Sigmoid colon (tissue), 6 donors: ENCODE measurements at regions not wholly inside any gene's neighbourhood (a gene's known extent, or its start where the extent isn't known, plus 50 kb on each side); places are given as distances from the start of the nearest gene placed in this dataset.

Experiments used
- DNase-seq: peaks from one replicate; pipeline ENCODE4 v3.0.0-alpha.2; 2019
- H3K27ac ChIP-seq, 4 donors: fragments of 200-600 bp; sonication (generic); one replicate each; pipeline ENCODE4 v1.5.1; 2016 to 2019; ENCODE audit warnings: mild to moderate bottlenecking in 1 of 4
- H3K27me3 ChIP-seq, 3 donors: fragments of 200-600 bp; sonication (generic); one replicate each; pipeline ENCODE4 v1.5.1; 2019; ENCODE audit warnings: mild to moderate bottlenecking in 1 of 3
- H3K36me3 ChIP-seq, 4 donors: fragments of 200-600 bp; sonication (generic); one replicate each; pipeline ENCODE4 v1.5.1; 2016 to 2019
- H3K4me1 ChIP-seq, 4 donors: fragments of 200-600 bp; sonication (generic); one replicate each; pipeline ENCODE4 v1.5.1; 2017 to 2019
- H3K4me3 ChIP-seq, 4 donors: fragments of 200-600 bp; sonication (generic); one replicate each; pipeline ENCODE4 v1.5.1; 2017 to 2019; ENCODE audit warnings: mild to moderate bottlenecking in 2 of 4, moderate library complexity in 1 of 4
- H3K9me3 ChIP-seq, 4 donors: fragments of 200-600 bp in 3 of 4; sonication (generic) in 3 of 4; one replicate each; pipeline versions ENCODE4 v1.5.1 to v1.6.1; 2013 to 2019
- CTCF ChIP-seq, 4 experiments: fragments of 450-650 bp in 3 of 4; fragments of 200-600 bp in 1 of 4; IDR thresholded peaks; one replicate each; pipeline ENCODE4 v1.5.1; 2016 to 2019; ENCODE audit warnings: antibody characterized with exemption in 4 of 4, mild to moderate bottlenecking in 3 of 4, moderate library complexity in 2 of 4
- EP300 ChIP-seq, 4 donors: sonication (generic); formaldehyde crosslinking; IDR thresholded peaks; one replicate each; pipeline ENCODE4 v1.6.1; 2017; ENCODE audit warnings: antibody characterized with exemption in 4 of 4
- POLR2A ChIP-seq, 2 donors: fragments of 450-650 bp; IDR thresholded peaks; one replicate each; pipeline ENCODE4 v1.6.1; 2016; ENCODE audit warnings: antibody characterized with exemption in 2 of 2, mild to moderate bottlenecking in 2 of 2, moderate library complexity in 2 of 2
- POLR2AphosphoS5 ChIP-seq, 4 donors: sonication (generic); formaldehyde crosslinking; IDR thresholded peaks; one replicate each; pipeline ENCODE4 v1.6.1; 2017; ENCODE audit warnings: antibody characterized with exemption in 4 of 4
- WGBS, 2 donors: extraction: QIAGEN DNeasy Blood & Tissue Kit; methylation state at CpG; one replicate each; pipeline ENCODE4 v1.1.7; 2013; 5-methylcytosine and 5-hydroxymethylcytosine counted together
- intact Hi-C: fragments of 100-400 bp; cut with DNase I; formaldehyde crosslinking; loops from one replicate; pipeline ENCODE4 v1.15.1; 2023
- donor health status: healthy with polysubstance abuse.
- donor health status: healthy.

- H3K4me3 ChIP-seq: no peak overlapping the region
- no peak for DNase-seq
- no peaks in the 10 kb centered on the region for H3K9me3 ChIP-seq
- H3K27ac ChIP-seq: no peak overlapping the region
- TF ChIP-seq CTCF (IDR thresholded peaks at IDR 0.05): no peak
- no peak for TF ChIP-seq POLR2A (IDR thresholded peaks at IDR 0.05)
- TF ChIP-seq EP300 (IDR thresholded peaks at IDR 0.05): no peak
- no peak for TF ChIP-seq POLR2AphosphoS5 (IDR thresholded peaks at IDR 0.05)
- no peaks in the 10 kb centered on the region for H3K36me3 ChIP-seq
- intact Hi-C loops: no loop called here
- peaks cover 0 to 6% (median 0%) of the 10 kb centered on the region in 3 donors for H3K27me3 ChIP-seq
- H3K4me1 ChIP-seq: no peaks in the 10 kb centered on the region
- WGBS, 2 donors: 40 to 45% methylated on average over 17 of the region's 17 CpGs
Observed at GRCh38 chr10:130924138-130924819, 387.2 kb downstream of the TCERG1L start.

GRCh38 chr10:130926442-130926841, 385.1 kb downstream of the TCERG1L start:
- peaks cover 0 to 3% (median 1%) of the 10 kb centered on the region in 4 donors for H3K4me1 ChIP-seq
- DNase-seq: no peak
- TF ChIP-seq CTCF (IDR thresholded peaks at IDR 0.05): no peak
- no peak for TF ChIP-seq POLR2A (IDR thresholded peaks at IDR 0.05)
- TF ChIP-seq EP300 (IDR thresholded peaks at IDR 0.05): no peak
- no peak for TF ChIP-seq POLR2AphosphoS5 (IDR thresholded peaks at IDR 0.05)
- H3K27ac ChIP-seq: no peak overlapping the region
- H3K27me3 ChIP-seq: peaks cover 0 to 6% (median 0%) of the 10 kb centered on the region in 3 donors
- WGBS, 2 donors: 84 to 93% methylated on average over 1 of the region's 1 CpG
- intact Hi-C loops: no loop called here
- no peak overlapping the region for H3K4me3 ChIP-seq
- H3K36me3 ChIP-seq: no peaks in the 10 kb centered on the region
- no peaks in the 10 kb centered on the region for H3K9me3 ChIP-seq

GRCh38 chr10:130927157-130927556, 384.4 kb downstream of the TCERG1L start:
- peaks cover 0 to 10% (median 5%) of the 10 kb centered on the region in 4 donors for H3K4me1 ChIP-seq
- H3K27ac ChIP-seq: no peak overlapping the region
- TF ChIP-seq EP300 (IDR thresholded peaks at IDR 0.05) (no peak), CTCF (IDR thresholded peaks at IDR 0.05) (no peak), POLR2A (IDR thresholded peaks at IDR 0.05) (no peak), POLR2AphosphoS5 (IDR thresholded peaks at IDR 0.05) (no peak)
- H3K4me3 ChIP-seq: no peak overlapping the region
- 69 to 70% methylated on average over 4 of the region's 4 CpGs for WGBS, 2 donors
- intact Hi-C loops: no loop called here
- no peaks in the 10 kb centered on the region for H3K9me3 ChIP-seq
- no peak for DNase-seq
- no peaks in the 10 kb centered on the region for H3K36me3 ChIP-seq
- peaks cover 0 to 6% (median 0%) of the 10 kb centered on the region in 3 donors for H3K27me3 ChIP-seq

- TF ChIP-seq EP300 (IDR thresholded peaks at IDR 0.05) (no peak), CTCF (IDR thresholded peaks at IDR 0.05) (no peak), POLR2AphosphoS5 (IDR thresholded peaks at IDR 0.05) (no peak), POLR2A (IDR thresholded peaks at IDR 0.05) (no peak)
Observed at GRCh38 chr10:130928306-130928705, 383.2 kb downstream of the TCERG1L start.

More at GRCh38 chr10:130928306-130928705, 383.2 kb downstream of the TCERG1L start:
- WGBS, 2 donors: 48 to 68% methylated on average over 3 of the region's 3 CpGs
- intact Hi-C loops: no loop called here
- no peak overlapping the region for H3K27ac ChIP-seq
- no peaks in the 10 kb centered on the region for H3K9me3 ChIP-seq
- no peaks in the 10 kb centered on the region for H3K36me3 ChIP-seq
- peaks cover 0 to 6% (median 0%) of the 10 kb centered on the region in 3 donors for H3K27me3 ChIP-seq
- H3K4me3 ChIP-seq: no peak overlapping the region
- peaks cover 0 to 22% (median 9%) of the 10 kb centered on the region in 4 donors for H3K4me1 ChIP-seq
- no peak for DNase-seq
